Peyer's patch (tissue), 4 donors: ENCODE measurements at regions not wholly inside any gene's neighbourhood (a gene's known extent, or its start where the extent isn't known, plus 50 kb on each side); places are given as distances from the start of the nearest gene placed in this dataset.

Experiments
- POLR2A ChIP-seq, 2 donors: fragments of 450-650 bp; IDR thresholded peaks; one replicate each; pipeline ENCODE4 v1.5.1; 2017; ENCODE audit warnings: antibody characterized with exemption in 2 of 2, mild to moderate bottlenecking in 2 of 2, moderate library complexity in 2 of 2
- TF ChIP-seq, protein P1 (sequence below), 6 experiments: fragments of 450-650 bp in 4 of 6; fragments of 200-600 bp in 2 of 6; sonication (generic) in 1 of 6; IDR thresholded peaks; one replicate each; pipeline ENCODE4 v1.5.1; 2017 to 2019; ENCODE audit warnings: antibody characterized with exemption in 6 of 6, mild to moderate bottlenecking in 3 of 6, moderate library complexity in 1 of 6

DNA sequence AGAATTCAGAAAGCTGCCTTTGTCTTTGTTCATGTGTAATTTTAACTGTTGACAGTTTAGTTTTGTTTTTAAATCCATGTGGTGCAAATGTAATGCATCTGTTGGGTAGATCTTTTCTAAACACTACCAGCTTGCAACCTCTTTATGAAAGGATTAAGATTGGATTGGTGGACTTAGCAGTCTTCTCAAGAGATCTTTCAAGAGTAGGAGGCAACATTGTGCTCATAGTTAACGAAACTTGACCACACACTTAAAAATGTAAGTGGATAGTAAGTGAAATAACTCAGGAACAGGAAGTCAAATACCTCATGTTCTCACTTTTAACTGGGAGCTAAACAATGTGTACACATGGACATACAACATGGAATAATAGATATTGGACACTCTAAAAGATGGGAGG lies 579.0 kb downstream of the RIT2 start:
- TF ChIP-seq, protein P1, sequence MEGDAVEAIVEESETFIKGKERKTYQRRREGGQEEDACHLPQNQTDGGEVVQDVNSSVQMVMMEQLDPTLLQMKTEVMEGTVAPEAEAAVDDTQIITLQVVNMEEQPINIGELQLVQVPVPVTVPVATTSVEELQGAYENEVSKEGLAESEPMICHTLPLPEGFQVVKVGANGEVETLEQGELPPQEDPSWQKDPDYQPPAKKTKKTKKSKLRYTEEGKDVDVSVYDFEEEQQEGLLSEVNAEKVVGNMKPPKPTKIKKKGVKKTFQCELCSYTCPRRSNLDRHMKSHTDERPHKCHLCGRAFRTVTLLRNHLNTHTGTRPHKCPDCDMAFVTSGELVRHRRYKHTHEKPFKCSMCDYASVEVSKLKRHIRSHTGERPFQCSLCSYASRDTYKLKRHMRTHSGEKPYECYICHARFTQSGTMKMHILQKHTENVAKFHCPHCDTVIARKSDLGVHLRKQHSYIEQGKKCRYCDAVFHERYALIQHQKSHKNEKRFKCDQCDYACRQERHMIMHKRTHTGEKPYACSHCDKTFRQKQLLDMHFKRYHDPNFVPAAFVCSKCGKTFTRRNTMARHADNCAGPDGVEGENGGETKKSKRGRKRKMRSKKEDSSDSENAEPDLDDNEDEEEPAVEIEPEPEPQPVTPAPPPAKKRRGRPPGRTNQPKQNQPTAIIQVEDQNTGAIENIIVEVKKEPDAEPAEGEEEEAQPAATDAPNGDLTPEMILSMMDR (IDR thresholded peaks at IDR 0.05) = no peak
- no peak for TF ChIP-seq POLR2A (IDR thresholded peaks at IDR 0.05)
